Posterior cingulate gyrus (tissue), 11 donors: ENCODE measurements at regions not wholly inside any gene's neighbourhood (a gene's known extent, or its start where the extent isn't known, plus 50 kb on each side); places are given as distances from the start of the nearest gene placed in this dataset.
A peak's percentile ranks its signal among the peaks of the same experiment; 100 is the strongest.

Experiments
- DNase-seq, 10 donors: peaks; one replicate each; pipeline versions ENCODE4 v3.0.0 to v3.0.0-alpha.2; 2020 to 2021; ENCODE audit warnings: mixed read lengths in 3 of 10
- intact Hi-C: fragments of 100-400 bp; cut with DNase I; formaldehyde crosslinking; loops from one replicate; pipeline ENCODE4 v1.15.1; 2023

GRCh38 chr14:71702786-71703185 is 229.4 kb upstream of the RGS6 start:
- no peak for DNase-seq
- intact Hi-C loops: no loop called here

- intact Hi-C loops: no loop called here
These were observed 228.8 kb upstream of the RGS6 start for GRCh38 chr14:71703477-71703876.

GRCh38 chr14:71704210-71704609 is 228.0 kb upstream of the RGS6 start:
- no peak for DNase-seq
- intact Hi-C loops: no loop called here

More at GRCh38 chr14:71703477-71703876, 228.8 kb upstream of the RGS6 start:
- DNase-seq: peak in 1 of 10 donors; percentile 12

GRCh38 chr14:71705460-71705859 is 226.8 kb upstream of the RGS6 start:
- intact Hi-C loops: no loop called here
- DNase-seq: no peak

- intact Hi-C loops: no loop called here
- no peak for DNase-seq
These were observed 223.2 kb upstream of the RGS6 start for GRCh38 chr14:71709076-71709475.

- intact Hi-C loops: no loop called here
- no peak for DNase-seq
These were observed 222.2 kb upstream of the RGS6 start for GRCh38 chr14:71709987-71710386.

- intact Hi-C loops: no loop called here
- DNase-seq: no peak
These were observed 221.1 kb upstream of the RGS6 start for GRCh38 chr14:71711125-71711524.

- DNase-seq: no peak
- intact Hi-C loops: no loop called here
These were observed 220.6 kb upstream of the RGS6 start for GRCh38 chr14:71711619-71712018.

GRCh38 chr14:71712478-71712877 is 219.8 kb upstream of the RGS6 start:
- intact Hi-C loops: no loop called here
- no peak for DNase-seq

GRCh38 chr14:71713016-71713415 is 219.2 kb upstream of the RGS6 start:
- DNase-seq: no peak
- intact Hi-C loops: no loop called here

GRCh38 chr14:71713451-71713850 is 218.8 kb upstream of the RGS6 start:
- no peak for DNase-seq
- intact Hi-C loops: no loop called here

- intact Hi-C loops: no loop called here
- no peak for DNase-seq
These were observed 218.0 kb upstream of the RGS6 start for GRCh38 chr14:71714225-71714624.

- no peak for DNase-seq
- intact Hi-C loops: no loop called here
These were observed 216.0 kb upstream of the RGS6 start for GRCh38 chr14:71716041-71716772.

GRCh38 chr14:71720978-71721624 is 211.1 kb upstream of the RGS6 start:
- intact Hi-C loops: no loop called here
- DNase-seq: peak in 2 of 10 donors; percentile 33 to 46

- DNase-seq: no peak
- intact Hi-C loops: no loop called here
These were observed 210.4 kb upstream of the RGS6 start for GRCh38 chr14:71721791-71722190.

- intact Hi-C loops: no loop called here
- DNase-seq: no peak
These were observed 209.3 kb upstream of the RGS6 start for GRCh38 chr14:71722885-71723284.

- intact Hi-C loops: no loop called here
- peak in 1 of 10 donors; percentile 75 for DNase-seq
These were observed 206.2 kb upstream of the RGS6 start for GRCh38 chr14:71725922-71726579.

GRCh38 chr14:71726580-71727021 is 205.6 kb upstream of the RGS6 start:
- intact Hi-C loops: no loop called here
- DNase-seq: no peak

- DNase-seq: no peak
- intact Hi-C loops: no loop called here
These were observed 203.8 kb upstream of the RGS6 start for GRCh38 chr14:71728386-71728785.

- no peak for DNase-seq
- intact Hi-C loops: no loop called here
These were observed 202.6 kb upstream of the RGS6 start for GRCh38 chr14:71729596-71729995.

- intact Hi-C loops: no loop called here
- DNase-seq: no peak
These were observed 201.8 kb upstream of the RGS6 start for GRCh38 chr14:71730471-71730870.

- DNase-seq: peak in 1 of 10 donors; percentile 41
- intact Hi-C loops: no loop called here
These were observed 201.1 kb upstream of the RGS6 start for GRCh38 chr14:71731096-71731495.
